HG03135 (cell line): ENCODE measurements at regions not wholly inside any gene's neighbourhood (a gene's known extent, or its start where the extent isn't known, plus 50 kb on each side); places are given as distances from the start of the nearest gene placed in this dataset.

Experiments
- ATAC-seq: cut with Tn5 transposase; IDR thresholded peaks from one replicate; pipeline ENCODE4 v1.9.1; 2021; ENCODE audit warnings: mild to moderate bottlenecking, moderate library complexity; ENCODE audit not compliant: unreplicated experiment

- no peak for ATAC-seq
Measured at GRCh38 chr2:104501929-104502328, 352.0 kb upstream of the POU3F3 start.

- no peak for ATAC-seq
Measured at GRCh38 chr2:104502901-104503300, 351.0 kb upstream of the POU3F3 start.

- ATAC-seq = no peak
Measured at GRCh38 chr2:104504331-104505073, 349.4 kb upstream of the POU3F3 start.

- no peak for ATAC-seq
Measured at GRCh38 chr2:104518256-104518655, 335.7 kb upstream of the POU3F3 start.

DNA sequence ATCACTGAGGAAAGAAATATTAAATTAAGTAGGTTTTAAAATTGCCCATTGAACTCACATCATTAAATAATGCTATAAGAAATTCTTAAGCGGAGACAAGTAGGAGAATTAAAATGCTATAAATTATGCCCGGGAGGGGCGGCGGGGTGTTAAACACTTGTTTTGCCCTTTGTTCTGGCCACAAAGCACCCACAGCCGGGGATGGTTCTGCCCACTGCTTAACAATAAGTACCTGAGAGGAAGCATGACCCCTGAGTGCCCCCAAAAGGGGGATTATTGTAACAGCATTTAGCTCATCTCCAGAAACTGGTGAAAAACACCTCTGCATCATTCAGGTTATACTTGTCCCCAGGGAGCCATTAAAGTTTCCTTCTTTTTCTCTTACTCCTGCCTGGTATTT, 332.7 kb upstream of the POU3F3 start:
- ATAC-seq = no peak

- ATAC-seq = no peak
Measured at GRCh38 chr2:104523921-104524320, 330.0 kb upstream of the POU3F3 start.

DNA sequence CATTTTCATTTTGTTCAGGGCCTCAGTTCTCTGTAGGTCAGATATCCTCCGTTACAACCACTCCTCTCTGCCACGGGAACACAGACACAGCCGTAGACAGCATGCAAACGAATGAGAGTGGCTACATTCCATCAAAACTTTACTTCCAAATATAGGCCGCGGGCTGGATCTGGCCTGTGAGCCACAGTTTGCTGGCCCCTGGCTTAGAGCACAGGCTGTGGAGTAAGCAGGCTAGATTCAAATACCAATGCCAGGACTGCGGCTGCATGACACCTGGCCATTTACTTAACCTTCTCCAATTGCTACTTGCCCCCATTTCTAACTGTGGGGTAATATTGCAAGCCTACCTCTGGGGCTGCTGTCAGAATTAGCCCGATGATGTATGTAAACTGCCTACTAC, 325.8 kb upstream of the POU3F3 start:
- ATAC-seq = no peak

DNA sequence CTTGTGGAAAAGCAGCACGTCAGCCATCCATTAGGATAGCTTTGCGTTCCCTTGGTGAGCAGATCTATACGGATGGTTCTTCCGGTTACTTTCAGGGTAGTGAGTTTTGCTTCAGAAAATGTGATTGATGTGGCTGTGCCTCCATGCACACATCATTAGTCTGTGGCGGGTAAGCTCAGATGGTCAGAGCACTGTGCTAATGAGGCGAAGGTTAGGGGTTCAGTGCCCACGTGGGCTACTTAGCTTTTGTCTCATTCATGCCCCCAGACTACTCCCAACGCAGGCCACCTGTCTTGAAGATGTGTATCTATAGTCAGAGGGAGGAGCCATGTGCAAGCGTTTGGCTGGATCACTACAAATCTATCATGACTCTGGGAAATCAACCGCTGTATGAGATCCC, 322.8 kb upstream of the POU3F3 start:
- ATAC-seq = no peak

DNA sequence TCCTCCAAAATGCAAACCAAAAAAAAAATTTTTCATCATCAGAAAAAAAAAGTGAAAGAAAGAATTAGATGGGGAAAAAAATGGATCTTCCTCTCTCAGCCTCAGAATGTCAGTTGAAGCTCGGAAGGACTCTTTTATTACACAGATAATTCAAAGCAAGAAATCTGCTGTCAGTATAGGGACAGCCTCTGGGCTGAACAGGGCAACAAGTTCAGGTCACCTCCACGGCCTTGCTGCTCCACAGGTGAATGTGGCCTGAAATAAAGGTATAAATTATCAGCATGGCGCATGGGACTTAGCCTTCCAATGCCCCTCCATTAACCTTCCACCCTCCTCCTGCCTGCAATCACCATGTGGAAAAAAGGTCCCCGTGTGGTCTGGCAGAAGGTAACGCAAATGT, 316.8 kb upstream of the POU3F3 start:
- no peak for ATAC-seq

- ATAC-seq = no peak
Measured at GRCh38 chr2:104538077-104538476, 315.8 kb upstream of the POU3F3 start.

- ATAC-seq = peak; percentile 65
Measured at GRCh38 chr2:104539649-104540048, 314.3 kb upstream of the POU3F3 start.

DNA sequence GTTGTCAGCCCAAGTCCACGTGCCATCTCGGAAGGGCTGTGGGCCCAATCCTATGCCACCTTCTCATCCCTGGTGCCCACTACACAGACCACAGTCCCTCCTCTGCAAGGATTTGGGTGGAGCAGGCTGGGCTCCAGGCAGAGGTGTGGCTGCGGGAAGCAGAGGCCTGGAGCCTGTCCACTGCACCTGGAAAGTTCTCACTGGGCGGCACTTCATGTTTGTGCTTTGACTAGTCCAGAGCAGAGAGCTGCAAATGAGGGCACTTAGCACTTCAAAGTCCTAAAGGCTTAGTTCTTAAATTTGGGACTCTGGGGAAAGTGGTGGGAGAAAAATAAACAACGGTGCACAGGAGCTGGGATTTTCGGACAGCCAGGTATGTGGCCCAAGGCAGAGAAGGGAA, 308.9 kb upstream of the POU3F3 start:
- no peak for ATAC-seq

DNA sequence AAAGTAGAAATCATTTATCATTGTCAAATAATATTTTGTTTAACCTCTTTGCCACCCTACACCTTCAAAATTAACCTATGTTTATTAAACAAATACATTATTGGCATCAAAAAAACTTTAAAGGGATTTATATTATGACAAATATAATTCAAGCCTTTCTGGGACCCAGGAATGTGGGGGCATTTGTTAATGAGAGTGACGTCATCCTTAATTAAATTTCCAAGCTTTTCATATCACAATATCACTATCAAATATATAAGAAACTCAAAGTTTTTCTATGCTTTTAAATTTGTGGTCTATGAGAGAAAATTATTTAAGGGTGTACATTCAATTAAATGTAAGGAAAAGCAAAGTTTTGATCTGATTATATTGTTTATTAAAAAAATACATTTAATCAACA, 307.4 kb upstream of the POU3F3 start:
- no peak for ATAC-seq

- no peak for ATAC-seq
Measured at GRCh38 chr2:104547221-104547620, 306.7 kb upstream of the POU3F3 start.

DNA sequence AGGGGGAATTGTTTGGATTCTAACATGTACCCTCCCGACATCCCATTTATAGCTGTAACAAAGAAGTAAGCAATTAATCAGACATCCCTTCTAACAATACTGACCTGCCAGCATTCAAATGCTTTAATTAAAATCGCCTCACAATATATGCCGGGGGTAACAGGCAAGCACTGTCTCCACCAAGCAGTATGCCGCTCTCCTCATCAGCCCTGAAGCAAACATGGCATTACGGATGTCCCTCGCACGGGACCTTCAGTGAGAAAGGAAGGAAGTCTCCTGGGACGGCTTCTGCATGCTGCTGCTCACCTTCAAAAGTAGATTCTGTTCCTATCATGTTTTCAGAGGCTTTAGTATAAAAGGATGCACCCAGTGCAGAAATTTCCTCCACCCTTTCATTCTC, 292.7 kb upstream of the POU3F3 start:
- ATAC-seq = no peak

DNA sequence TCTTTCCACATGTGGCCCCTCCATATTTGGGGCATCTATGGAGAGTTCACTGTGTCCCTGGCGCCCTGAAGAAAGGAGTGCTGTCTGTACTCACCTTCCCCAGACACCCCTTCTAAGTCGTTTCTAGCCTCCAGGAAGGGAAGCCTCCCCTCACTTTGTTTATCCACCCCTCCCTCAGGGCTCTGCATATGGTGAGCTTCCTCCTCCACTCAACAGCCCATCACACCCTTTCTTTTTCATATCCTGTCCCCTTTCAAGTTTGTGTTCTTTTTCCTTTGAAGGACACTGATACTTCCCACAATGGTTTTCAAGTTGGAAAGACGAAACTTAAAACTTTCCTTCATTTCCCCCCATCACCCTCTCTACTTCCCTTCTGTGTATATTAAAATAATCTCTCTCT, 291.4 kb upstream of the POU3F3 start:
- no peak for ATAC-seq

GRCh38 chr2:104563398-104563996, 290.4 kb upstream of the POU3F3 start:
- ATAC-seq = no peak

GRCh38 chr2:104568247-104568646, 285.7 kb upstream of the POU3F3 start:
- ATAC-seq = no peak

DNA sequence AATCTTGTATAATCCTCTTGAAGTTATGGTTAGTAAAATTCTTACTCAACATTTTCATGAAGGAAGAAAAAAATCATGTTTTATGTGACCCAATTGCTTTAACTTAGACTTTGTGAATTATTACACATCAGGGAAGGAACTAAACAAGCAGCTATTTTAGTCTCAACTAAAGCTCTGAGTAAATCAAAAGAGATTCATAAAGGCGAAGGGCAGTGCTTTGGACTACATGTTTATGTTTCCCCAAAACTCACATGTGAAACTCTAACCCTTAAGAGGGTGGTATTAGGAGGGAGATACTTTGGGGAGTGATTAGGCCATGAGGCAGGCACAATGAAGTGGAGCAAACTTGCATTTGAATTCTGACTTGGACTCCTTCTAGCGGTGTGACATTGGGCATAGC, 283.7 kb upstream of the POU3F3 start:
- no peak for ATAC-seq

DNA sequence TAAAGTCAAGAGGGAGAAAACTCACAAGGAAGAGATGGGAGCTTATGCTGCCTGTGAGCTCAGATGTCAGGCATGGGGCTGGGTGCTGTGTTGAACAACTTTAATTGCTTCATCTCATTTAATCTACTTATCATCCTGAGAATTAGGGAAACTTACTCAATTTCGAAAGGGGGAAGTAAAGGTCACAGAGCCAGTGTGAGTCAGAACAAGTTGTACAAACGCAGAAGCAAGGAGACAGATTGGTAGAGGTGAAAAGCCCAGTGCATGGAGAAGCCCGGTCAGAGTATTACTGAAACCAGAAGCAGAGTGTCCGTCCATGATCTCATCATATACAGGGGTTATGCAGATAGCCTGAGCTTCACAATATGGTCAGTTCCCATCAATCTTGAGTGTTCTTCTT, 281.1 kb upstream of the POU3F3 start:
- ATAC-seq = no peak

- ATAC-seq = no peak
Measured at GRCh38 chr2:104574367-104574766, 279.5 kb upstream of the POU3F3 start.

- no peak for ATAC-seq
Measured at GRCh38 chr2:104577143-104577542, 276.8 kb upstream of the POU3F3 start.

DNA sequence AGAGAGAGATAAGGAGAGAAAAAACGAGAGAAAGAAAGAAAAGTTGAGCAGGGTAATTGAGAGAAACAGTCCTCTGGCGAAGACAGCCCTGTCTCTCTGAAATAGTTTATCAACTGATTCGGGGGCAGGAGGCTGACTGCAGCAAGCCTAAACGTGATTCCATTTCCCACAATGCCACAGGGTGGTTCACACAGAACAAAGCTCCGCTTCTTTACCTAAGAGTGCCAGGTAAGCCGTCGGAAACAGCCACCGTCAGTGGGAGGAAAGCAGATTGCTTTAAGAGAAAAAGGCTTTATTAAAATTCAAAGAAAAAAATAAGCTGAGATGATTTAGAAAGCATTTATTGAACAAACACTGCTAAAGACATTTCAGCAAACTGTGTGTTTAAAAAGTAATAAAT, 271.4 kb upstream of the POU3F3 start:
- no peak for ATAC-seq
